Adrenal gland (tissue), 5 donors: ENCODE measurements at regions not wholly inside any gene's neighbourhood (a gene's known extent, or its start where the extent isn't known, plus 50 kb on each side); places are given as distances from the start of the nearest gene placed in this dataset.

Experiments used
- CTCF ChIP-seq, 6 experiments: fragments of 450-650 bp in 4 of 6; fragments of 200-600 bp in 2 of 6; sonication (generic) in 1 of 6; IDR thresholded peaks; 1 replicate in 5 of 6; 2 replicates in 1 of 6; pipeline versions ENCODE4 v1.5.1 to v1.8.0; 2016 to 2021; ENCODE audit warnings: antibody characterized with exemption in 6 of 6, mild to moderate bottlenecking in 2 of 6, moderate library complexity in 1 of 6
- POLR2A ChIP-seq, 2 donors: fragments of 450-650 bp; IDR thresholded peaks; one replicate each; pipeline ENCODE4 v1.6.1; 2017; ENCODE audit warnings: antibody characterized with exemption in 2 of 2, mild to moderate bottlenecking in 2 of 2, moderate library complexity in 1 of 2
- donor health status: DM: no; HTN: no; CAD: no.

DNA sequence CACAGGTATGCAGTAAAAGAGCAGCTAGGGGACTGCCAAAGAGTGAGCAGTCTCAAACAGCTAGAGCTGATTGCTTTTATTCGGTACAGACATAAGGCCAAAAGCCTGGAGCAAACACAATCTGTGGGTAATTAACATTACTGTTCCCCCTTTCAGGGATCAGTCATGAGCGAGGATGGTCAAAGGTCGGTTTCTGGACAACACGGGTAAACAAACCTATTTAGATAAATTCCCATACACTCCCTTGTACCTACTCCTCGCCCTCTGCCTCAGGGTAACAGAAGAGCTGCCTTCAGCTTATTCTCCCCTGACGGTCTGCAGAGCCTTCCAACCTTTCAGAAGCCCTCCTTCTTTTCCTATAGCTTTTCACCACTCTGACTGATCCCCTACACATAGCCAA, 586.0 kb downstream of the SUCLG1 start:
- TF ChIP-seq CTCF (IDR thresholded peaks at IDR 0.05) (no peak), POLR2A (IDR thresholded peaks at IDR 0.05) (no peak)
